GM18499 (cell line): ENCODE measurements at regions not wholly inside any gene's neighbourhood (a gene's known extent, or its start where the extent isn't known, plus 50 kb on each side); places are given as distances from the start of the nearest gene placed in this dataset.

Experiments
- ATAC-seq: cut with Tn5 transposase; IDR thresholded peaks from one replicate; pipeline ENCODE4 v1.9.1; 2021; ENCODE audit warnings: moderate number of reproducible peaks; ENCODE audit not compliant: insufficient read depth, unreplicated experiment

GRCh38 chr1:73778471-73778870, 419.5 kb downstream of the LRRIQ3 start:
- no peak for ATAC-seq

GRCh38 chr1:73775896-73776295, 422.1 kb downstream of the LRRIQ3 start:
- ATAC-seq, result no peak

GRCh38 chr1:73772941-73773340, 425.0 kb downstream of the LRRIQ3 start:
- no peak for ATAC-seq

GRCh38 chr1:73771396-73771795, 426.6 kb downstream of the LRRIQ3 start:
- ATAC-seq, result no peak

GRCh38 chr1:73770109-73770905, 427.7 kb downstream of the LRRIQ3 start:
- no peak for ATAC-seq

GRCh38 chr1:73766786-73767348, 431.1 kb downstream of the LRRIQ3 start:
- ATAC-seq, result no peak

GRCh38 chr1:73765551-73766233, 432.3 kb downstream of the LRRIQ3 start:
- ATAC-seq, result no peak

GRCh38 chr1:73761559-73761958, 436.4 kb downstream of the LRRIQ3 start:
- ATAC-seq, result no peak

- no peak for ATAC-seq
Observed at GRCh38 chr1:73759011-73759410, 439.0 kb downstream of the LRRIQ3 start.

- ATAC-seq, result no peak
Observed at GRCh38 chr1:73756817-73757216, 441.2 kb downstream of the LRRIQ3 start.

GRCh38 chr1:73755649-73756048, 442.3 kb downstream of the LRRIQ3 start:
- ATAC-seq, result no peak

GRCh38 chr1:73749996-73750395, 448.0 kb downstream of the LRRIQ3 start:
- no peak for ATAC-seq

- ATAC-seq, result no peak
Observed at GRCh38 chr1:73744985-73745384, 453.0 kb downstream of the LRRIQ3 start.

GRCh38 chr1:73736125-73736524, 461.9 kb downstream of the LRRIQ3 start:
- ATAC-seq, result no peak

- ATAC-seq, result no peak
Observed at GRCh38 chr1:73727036-73727435, 470.9 kb downstream of the LRRIQ3 start.

GRCh38 chr1:73722055-73722454, 475.9 kb downstream of the LRRIQ3 start:
- no peak for ATAC-seq

GRCh38 chr1:73717976-73718375, 480.0 kb downstream of the LRRIQ3 start:
- no peak for ATAC-seq

- ATAC-seq, result no peak
Observed at GRCh38 chr1:73711089-73711488, 486.9 kb downstream of the LRRIQ3 start.

GRCh38 chr1:73701826-73702225, 496.1 kb downstream of the LRRIQ3 start:
- no peak for ATAC-seq

GRCh38 chr1:73676186-73676585, 521.8 kb downstream of the LRRIQ3 start:
- no peak for ATAC-seq

GRCh38 chr1:73674945-73675561, 522.9 kb downstream of the LRRIQ3 start:
- no peak for ATAC-seq
